HG03135 (cell line): ENCODE measurements at regions not wholly inside any gene's neighbourhood (a gene's known extent, or its start where the extent isn't known, plus 50 kb on each side); places are given as distances from the start of the nearest gene placed in this dataset.

Experiments
- ATAC-seq: cut with Tn5 transposase; IDR thresholded peaks from one replicate; pipeline ENCODE4 v1.9.1; 2021; ENCODE audit warnings: mild to moderate bottlenecking, moderate library complexity; ENCODE audit not compliant: unreplicated experiment

DNA sequence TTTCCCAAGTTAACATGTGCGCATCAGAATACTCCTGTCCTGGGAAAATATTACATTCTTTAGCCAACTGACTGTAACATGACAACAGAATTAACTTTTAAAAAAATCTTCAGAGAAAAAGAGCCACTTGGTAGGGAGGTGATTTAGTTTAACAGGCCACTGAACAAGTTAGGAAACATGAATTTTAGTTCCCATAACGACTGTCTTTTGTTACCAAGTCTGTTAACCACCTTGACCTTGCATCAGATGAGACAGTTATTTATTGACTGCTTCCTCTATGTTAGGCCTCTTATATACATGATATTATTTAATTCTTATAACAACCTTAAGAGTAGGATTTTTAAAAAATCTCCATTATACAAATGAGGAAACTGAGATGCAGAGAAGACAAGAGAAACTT lies 268.6 kb downstream of the NDFIP2 start:
- ATAC-seq, result no peak

DNA sequence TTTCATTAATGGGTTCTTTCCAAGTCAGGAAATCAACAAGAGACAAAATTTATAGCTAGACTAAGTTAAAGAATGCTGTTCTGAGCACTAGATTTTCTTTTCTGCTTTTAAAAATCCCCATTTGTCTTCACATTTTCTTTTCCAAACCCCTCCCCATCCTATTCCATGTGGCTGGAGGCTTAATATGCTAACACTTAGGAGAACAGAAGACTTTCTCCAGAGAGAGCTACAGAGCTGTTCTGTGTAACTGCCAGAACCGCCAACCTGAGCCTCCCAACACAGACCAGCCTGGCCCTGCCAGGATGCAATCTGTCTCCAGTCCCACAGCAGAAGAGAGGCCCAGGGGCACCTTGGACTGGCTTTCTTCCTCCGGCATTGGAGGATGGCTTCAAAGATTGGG lies 264.1 kb downstream of the NDFIP2 start:
- ATAC-seq, result no peak

DNA sequence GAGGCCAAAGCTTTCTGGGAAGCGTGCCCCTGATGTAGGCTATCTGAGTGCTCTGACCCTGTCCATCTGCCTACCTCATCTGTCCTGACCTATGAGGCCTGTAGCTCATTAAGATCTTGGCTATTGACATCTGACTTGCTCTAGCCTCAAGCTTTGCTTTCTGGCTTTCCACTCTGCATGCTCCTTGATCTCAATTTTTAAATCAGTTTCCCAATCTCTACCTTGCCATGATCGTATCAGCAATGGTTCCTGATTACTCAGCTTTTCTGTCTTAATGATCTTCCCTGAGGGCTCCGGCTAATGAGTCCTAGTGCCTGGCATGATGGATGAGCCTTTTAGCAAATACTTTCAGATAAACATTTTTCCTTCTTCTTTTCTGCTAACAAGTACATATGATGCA lies 262.0 kb downstream of the NDFIP2 start:
- no peak for ATAC-seq

DNA sequence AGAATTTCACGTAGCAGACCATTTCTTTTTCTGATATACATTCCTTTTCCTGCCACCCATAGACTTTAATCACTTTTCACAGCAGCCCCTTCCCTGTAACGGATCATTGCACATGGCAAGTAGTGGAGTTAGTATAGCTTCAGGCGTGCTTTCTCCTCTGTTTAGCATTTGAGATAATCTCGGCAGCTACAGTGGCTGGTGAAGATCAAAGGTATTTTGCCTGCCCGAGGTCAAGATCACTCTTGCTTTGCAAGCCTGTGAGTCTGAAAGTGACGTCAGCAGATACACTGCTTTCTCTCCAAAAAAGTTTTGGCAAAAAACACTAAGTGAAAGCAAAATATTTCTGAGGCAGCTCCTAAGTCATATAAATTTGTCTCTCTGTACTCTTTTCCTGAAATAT lies 260.0 kb downstream of the NDFIP2 start:
- ATAC-seq, result no peak

DNA sequence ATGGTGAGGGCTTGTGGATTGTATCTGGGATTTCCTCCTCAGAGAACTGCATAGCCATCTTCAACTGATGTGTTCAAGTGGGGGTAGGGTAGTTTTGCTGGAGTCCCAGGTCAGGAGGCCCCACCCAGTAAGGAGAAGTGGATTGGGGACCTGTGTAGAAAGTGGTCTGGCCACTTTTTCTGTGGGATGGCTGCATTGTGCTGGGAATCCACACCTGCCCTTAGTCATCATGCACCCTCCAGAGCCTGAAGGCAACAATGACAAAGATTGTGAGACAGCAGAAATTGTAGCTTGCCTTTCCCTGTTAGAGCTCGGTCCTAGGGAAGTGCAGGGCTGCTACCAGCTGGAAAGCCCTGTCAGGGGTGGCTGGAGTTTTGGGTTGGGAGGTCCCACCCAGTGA lies 255.4 kb downstream of the NDFIP2 start:
- no peak for ATAC-seq

DNA sequence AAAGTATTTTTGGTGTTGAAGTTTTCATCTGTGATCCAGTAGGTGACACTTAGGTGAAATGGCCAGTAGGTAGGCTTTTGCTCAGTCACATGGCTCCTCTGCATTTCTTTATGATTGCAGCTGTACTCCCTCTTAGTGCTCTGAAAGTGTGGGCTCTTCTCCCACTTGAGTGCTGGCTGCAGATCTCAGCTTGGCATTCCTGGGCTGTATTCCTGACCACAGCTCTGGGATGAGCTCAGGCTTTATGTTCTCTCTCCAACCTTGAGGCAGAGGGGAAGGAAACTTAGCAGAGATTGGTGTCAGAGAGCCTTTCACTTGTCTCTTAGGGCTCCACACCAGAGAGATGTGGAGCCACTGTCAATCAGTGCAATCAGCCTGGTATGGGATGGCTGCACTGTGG lies 254.3 kb downstream of the NDFIP2 start:
- no peak for ATAC-seq

DNA sequence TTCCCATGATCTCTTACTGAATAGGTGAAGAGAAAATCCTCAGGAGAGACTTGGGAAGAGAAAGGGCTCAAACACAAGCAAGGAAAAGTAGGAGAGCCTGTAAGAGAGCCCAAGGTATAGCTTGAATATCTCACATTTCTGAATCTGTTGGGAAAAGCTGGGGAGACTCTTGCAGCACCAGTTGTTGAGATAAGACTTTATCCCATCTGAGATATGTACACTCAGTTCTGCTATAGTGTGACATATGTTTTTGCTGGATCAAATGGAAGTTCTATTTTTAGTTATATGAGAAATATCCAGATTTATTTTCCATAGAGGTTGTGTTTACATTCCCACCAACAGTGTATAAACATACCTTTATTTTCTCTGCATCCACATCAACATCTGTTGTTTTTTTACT lies 246.1 kb downstream of the NDFIP2 start:
- no peak for ATAC-seq

DNA sequence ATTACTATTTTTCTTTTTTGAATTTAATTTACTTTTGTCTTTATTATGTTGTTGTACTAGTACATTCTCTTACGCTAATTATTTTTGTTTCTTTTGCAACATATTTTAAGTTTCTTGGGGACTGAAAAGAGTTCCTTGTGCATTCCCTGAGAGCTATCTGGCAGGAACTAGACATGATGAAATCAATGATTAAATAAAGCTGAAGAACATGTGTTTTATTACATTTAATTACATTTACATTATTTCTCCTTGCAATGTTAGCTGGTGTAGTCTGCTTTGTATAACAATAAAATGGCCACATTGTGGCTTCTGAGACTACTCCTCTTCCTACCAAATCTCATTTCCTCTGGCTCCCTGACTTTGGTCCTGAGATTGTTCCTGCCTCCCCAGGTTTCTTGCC lies 244.9 kb downstream of the NDFIP2 start:
- no peak for ATAC-seq

DNA sequence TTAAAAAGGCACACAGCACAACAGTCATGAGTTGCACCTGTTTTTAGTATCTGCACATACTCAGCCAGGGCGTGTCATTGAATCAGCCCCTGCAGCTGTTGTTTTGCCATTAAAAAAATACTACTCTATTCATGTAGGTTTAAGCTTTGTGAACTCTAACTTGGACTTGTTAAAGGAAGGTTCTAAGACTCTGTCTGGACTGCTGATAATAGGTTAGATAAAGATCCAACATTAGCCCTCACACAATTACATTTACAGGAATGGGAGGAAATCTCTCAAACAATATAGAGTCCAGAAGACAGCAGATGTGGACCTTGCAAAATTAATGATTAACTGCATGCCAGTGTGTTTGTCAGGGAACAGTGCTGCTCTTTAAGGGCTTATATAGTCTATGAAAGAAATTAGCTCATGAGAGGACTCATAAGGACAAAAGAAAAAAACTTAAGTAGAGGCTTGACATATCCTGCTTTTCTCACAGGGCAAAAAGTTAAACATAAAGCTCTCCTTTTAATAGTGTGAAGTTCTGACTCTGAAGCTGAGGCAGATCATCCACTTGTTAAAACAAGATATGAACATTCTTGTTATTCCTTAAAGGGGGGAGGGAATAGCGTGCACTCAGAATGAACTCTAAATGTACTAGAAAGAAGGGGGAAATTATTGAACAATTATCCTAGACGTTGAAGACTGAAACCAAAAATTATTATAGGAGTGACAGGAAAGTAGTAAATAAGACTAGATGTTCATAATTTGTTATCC lies 243.6 kb downstream of the NDFIP2 start:
- ATAC-seq, result no peak

DNA sequence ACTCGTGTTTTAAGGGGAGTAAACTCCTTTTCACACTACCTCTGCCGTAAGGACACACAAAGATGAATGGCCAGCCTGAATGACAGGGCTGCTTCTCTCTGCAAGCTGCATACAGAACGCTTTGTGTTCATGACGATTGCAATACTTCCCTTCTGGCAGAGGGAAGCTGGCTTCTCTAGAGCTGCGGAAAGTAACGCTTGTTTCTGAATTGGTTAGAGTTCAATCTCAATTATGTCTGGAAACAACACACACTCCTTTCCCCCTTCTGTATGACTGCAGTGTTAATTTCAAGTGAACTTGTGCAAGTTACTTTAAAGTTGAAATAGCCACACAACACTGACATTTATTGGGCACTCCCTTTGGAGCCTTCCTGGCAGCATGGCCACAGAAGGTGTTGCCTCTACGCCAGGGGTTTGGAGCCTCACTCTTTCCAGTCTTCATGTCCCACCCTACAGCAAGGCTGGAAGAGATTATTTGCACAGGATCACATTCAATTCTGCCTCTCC lies 242.6 kb downstream of the NDFIP2 start:
- ATAC-seq, result no peak

DNA sequence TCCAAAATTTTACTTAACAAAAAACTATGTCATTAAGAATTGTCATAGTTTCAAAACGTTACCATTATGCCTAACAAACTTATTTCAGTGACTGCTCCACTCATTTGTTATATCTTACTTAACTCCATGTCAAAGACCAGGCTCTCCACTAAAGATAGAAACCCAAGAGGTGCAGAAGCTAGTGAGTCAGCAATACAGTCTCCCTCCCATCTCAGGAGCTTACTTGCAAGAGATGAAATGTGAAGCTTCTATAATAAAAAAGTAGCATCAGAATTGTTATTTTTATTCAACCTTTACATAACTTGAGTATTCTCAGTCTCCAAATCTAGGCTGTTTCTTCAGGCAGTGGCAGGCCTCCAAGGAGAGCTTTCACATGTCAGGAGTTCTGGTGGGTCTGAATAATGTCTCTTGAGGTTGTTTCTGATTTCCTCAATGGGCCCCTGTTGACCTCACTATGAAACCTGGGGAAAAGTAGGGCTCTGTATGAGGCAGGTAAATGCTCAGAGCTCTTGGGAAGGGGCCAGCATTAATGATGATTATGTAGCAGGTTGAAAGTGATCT lies 242.0 kb downstream of the NDFIP2 start:
- ATAC-seq, result no peak

DNA sequence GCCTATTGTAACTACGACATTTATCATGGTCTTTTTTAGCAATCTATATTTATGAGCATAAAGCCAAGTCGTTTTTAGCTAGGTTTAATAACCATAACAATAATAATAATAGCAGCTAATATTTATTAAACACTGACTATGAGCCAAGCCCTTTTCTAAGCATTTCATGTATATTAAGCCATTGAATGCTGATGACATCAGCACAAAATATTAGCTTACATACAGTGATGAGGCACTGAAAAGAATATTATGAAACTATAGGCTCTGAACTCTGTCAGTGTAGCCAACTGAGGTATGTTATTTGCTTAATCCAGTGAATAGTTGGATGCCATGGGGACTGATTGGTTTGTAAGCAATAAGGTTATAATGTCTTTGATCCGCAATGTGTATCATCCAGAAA lies 235.2 kb downstream of the NDFIP2 start:
- no peak for ATAC-seq

DNA sequence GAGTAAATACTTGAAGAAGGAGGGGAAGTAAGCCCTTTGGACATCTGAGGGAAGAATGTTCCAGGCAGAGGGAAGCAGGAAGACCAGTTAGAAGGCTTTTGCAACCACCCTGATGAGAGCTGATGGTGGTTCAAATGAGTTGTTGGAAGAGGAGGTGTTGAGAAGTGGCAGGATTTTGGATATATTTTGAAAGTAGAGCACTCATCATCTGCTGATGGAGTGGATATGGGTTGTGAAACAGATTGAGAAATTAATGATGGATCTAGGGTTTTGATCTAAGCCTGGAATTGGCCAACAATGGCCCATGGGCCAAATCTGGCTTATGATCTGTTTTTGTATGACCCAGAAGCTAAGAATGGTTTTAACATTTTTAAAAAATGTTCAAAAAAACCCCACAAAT lies 230.7 kb downstream of the NDFIP2 start:
- no peak for ATAC-seq

DNA sequence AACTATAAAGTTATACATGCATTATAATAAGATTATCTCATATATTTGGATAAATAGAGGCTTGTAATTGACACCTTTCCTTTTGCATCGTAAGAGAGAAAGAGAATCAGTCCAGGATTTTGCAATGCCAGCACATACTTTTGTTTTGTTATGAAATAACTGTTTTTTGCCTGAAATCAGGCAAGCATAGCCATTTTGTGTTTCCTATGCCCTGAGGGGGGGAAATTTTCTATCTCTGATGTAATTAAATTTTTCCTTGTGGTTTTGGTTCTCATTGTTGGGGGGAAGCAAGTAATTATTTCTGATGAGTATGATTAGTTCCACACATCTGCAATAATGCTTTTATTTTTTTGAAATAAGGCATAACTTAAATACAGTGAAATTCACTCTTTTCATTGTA lies 229.4 kb downstream of the NDFIP2 start:
- no peak for ATAC-seq

DNA sequence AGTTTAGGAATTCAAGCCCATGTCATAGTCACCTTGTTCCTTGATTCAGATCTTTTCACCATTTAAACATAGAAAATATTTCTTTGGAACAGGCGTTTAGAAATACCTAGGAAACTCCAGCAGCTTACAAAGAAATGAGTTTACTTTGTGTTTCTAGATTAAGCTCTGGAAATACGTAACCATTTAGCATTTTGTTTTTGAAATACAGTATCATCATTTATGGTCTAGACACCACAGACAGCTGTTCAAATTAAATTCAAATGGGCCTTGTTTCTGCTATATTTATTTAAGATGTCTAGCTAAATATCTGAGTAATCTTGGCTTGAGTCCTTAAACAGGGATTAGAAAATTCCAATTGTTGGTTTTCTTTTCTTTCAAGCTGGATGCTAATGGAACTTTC lies 228.5 kb downstream of the NDFIP2 start:
- ATAC-seq, result no peak

DNA sequence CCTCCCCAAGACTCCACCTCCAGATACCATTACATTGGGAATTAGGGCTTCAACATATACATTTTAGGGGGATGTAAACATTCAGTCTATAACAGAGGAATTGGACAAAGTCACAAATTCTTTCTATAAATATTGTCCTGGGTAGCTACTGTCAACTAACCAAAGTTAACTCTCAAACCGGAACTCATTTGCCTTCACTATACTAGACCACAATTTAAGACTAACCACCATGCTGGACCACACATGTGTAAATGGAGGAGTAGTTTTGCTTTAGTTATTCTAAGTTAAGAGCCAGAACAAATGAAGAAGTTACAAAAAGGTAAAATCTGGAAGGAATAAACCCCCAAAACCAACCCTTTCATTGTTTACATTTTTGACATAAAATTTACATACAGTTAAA lies 222.8 kb downstream of the NDFIP2 start:
- ATAC-seq, result no peak

DNA sequence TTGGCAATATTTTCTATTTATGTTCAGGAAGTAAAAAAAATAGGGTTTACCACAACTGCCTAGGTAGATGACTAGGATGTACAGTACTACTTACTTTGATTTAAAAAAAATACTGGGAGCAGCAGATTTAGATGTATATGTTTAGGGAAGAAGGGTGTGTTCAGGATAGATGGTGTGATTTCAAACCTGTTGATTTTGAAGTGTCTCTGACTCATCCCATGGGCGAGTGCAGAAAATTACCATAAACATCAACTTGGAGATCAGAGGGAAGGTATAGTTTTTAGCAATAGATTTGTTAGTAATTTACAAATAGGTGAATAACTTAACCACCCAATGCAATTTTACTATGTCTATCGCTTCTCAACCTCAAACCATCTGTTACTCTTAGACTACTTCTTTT lies 214.8 kb downstream of the NDFIP2 start:
- no peak for ATAC-seq

DNA sequence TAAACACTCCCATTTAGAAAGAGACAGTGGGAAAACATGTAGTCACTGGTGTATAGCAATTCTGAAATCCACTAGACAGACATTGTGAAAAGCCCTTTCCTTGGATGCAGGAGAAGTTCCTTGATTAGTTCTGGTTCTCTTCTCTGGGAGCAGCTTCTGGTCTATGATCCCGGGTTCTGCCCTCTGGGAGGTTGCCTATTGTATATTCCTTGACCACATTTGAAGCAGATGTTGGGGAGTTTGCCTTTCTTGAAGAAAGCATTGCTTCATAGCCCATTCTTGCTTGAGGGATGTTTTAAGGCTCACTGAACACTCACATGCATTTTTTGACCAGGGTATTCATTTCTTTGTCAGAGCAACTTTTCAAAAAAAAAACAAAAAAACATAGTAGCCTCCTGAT lies 211.9 kb downstream of the NDFIP2 start:
- no peak for ATAC-seq

DNA sequence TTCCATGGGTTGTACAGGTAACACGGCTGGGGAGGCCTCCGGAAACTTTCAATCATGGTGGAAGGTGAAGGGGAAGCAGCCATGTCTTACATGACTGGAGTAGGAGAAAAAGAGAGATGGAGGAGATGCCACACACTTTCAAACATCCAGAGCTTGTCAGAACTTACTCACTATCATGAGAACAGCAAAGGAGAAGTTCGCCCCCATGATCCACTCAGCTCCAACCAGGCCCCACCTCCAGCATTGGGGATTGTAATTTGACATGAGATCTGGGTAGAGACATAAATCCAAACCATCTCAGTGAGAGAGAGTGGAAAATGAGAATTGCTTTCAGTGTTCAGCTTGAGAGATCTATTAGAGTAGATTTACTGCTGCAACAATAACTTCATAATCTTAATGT lies 210.9 kb downstream of the NDFIP2 start:
- no peak for ATAC-seq

DNA sequence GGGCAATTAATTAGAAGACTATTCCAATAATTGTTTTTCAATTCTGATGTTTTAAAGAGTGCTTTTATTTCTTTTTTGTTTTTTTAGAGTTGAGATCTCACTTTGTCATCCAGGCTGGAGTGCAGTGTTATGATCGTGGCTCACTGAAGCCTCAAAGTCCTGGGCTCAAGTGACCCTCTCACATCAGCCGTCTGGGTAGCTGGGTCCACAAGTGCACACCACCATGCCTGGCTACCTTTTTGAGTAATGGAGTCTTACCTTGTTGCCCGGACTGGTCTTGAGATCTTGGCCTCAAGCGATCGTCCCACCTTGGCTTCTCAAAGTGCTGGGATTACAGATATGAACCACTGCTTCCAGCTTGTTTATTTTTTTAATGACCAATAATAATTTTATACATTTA lies 207.8 kb downstream of the NDFIP2 start:
- ATAC-seq, result no peak

DNA sequence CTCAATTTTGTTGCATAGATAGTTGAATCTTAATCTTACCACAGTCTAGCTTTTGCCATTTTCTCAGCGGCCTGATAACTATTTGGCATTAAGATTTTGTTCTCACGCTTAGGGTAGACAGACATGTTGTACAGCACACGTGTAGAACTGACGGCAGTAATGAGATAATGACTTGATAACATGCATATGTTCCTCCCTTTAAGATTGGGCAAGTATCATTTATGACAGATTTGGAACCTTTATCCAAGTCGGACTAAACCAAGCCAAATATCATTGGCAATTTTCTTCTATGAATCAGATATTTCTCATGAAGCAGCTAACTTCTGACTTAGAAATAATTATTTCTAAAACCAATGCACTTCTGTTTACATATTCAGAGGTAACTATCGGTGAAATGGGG lies 205.5 kb downstream of the NDFIP2 start:
- no peak for ATAC-seq

DNA sequence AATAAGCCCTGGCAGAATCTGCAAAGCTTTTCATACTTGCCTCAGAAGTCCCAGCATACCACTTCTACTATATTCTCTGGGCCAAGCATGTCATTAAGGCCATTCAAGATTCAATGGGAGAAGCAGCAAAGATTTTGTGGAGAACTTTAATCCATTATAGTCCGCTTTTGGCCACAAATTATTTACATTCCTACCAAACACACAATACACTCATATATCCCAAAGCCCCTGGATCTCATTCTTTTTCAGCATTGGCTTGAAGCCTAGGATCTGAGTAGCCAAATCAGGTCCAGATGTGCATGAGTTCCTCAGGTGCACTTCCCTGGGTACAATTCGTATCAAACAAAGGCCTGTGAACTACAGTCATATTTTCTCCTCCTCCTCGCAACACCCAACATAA lies 203.4 kb downstream of the NDFIP2 start:
- no peak for ATAC-seq

DNA sequence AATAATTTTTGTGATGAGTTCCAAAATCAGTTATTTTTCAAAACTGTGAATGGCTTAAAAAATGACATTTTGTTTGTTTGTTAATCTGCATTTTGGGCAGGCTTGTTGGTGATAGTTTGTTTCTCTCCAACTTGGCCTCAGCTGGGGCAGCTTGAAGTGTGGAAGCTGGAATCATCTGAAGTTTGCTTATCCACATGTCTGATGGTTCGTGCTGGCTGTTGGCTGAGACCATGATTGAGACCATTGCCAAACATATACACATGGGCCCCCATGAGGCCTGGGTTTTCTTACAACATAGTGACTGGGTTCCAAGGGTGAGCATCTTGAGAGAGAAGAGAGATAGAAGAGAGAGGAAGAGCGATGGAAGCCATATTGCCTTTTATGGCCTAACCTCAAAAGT lies 201.2 kb downstream of the NDFIP2 start:
- no peak for ATAC-seq
